H1 (cell line): ENCODE measurements at regions not wholly inside any gene's neighbourhood (a gene's known extent, or its start where the extent isn't known, plus 50 kb on each side); places are given as distances from the start of the nearest gene placed in this dataset.

Experiments
- CTCF ChIA-PET: fragments of 300-600 bp; sonication (Branson Sonifier 250); formaldehyde crosslinking; loops from one replicate; lab custom pipeline; 2021; ENCODE audit not compliant: partially characterized antibody; lab: Charles Lee
- POLR2A ChIA-PET: fragments of 300-600 bp; sonication (Branson Sonifier 250); formaldehyde crosslinking; loops from one replicate; lab custom pipeline; 2021; ENCODE audit warnings: inconsistent platforms; ENCODE audit not compliant: partially characterized antibody; lab: Charles Lee
- DNase-seq, 2 experiments: peaks; one replicate each; pipeline versions ENCODE4 v3.0.0 to v3.0.0-alpha.2; 2010 to 2022; ENCODE audit warnings: low spot score in 2 of 2, low read depth in 1 of 2, mixed read lengths in 1 of 2
- FAIRE-seq: peaks from 2 replicates; lab custom pipeline; 2011; peaks lifted over from hg19 to GRCh38; lab: Jason Lieb, UNC
- H2AFZ ChIP-seq: 2 replicates; pipeline ENCODE4 v1.8.1; 2012; ENCODE audit warnings: low read length, inconsistent platforms
- H2AK5ac ChIP-seq: 2 replicates; pipeline ENCODE4 v1.6.1; 2013; ENCODE audit warnings: low read depth, low read length
- H2BK120ac ChIP-seq: replicated peaks from 2 replicates; pipeline ENCODE3; 2013; ENCODE audit warnings: low read depth, low read length, inconsistent platforms
- H2BK12ac ChIP-seq: 2 replicates; pipeline ENCODE4 v1.6.1; 2013; ENCODE audit warnings: low read depth, low read length
- H2BK15ac ChIP-seq: 2 replicates; pipeline ENCODE4 v1.6.1; 2013; ENCODE audit warnings: low read length
- H2BK20ac ChIP-seq: 2 replicates; pipeline ENCODE4 v1.6.1; 2013; ENCODE audit warnings: low read length
- H2BK5ac ChIP-seq: 2 replicates; pipeline ENCODE4 v1.6.1; 2013; ENCODE audit warnings: low read depth, low read length
- H3K14ac ChIP-seq: 2 replicates; pipeline ENCODE4 v1.6.1; 2013; ENCODE audit warnings: inconsistent platforms; ENCODE audit not compliant: insufficient read length
- H3K18ac ChIP-seq: 2 replicates; pipeline ENCODE4 v1.6.1; 2013; ENCODE audit warnings: low read length; ENCODE audit errors: extremely low read depth
- H3K23ac ChIP-seq: 2 replicates; pipeline ENCODE4 v1.6.1; 2013; ENCODE audit warnings: inconsistent platforms; ENCODE audit not compliant: insufficient read length
- H3K23me2 ChIP-seq: 2 replicates; pipeline ENCODE4 v1.6.1; 2013; ENCODE audit warnings: low read depth, low read length
- H3K27ac ChIP-seq: 2 replicates; pipeline ENCODE4 v1.6.1; 2011; ENCODE audit warnings: low read depth, low read length, inconsistent platforms
- H3K27me3 ChIP-seq, 4 experiments: replicated peaks in 1 of 4; 1 replicate in 1 of 4; 2 replicates in 3 of 4; pipeline versions ENCODE4 v1.6.1 to v1.8.1; 2011 to 2013; ENCODE audit warnings: low read length in 3 of 4, mild to moderate bottlenecking in 3 of 4, inconsistent platforms in 2 of 4, mixed read lengths in 2 of 4, moderate library complexity in 1 of 4; ENCODE audit not compliant: control insufficient read depth in 3 of 4, insufficient read depth in 3 of 4; ENCODE audit errors: extremely low read depth in 1 of 4
- H3K36me3 ChIP-seq, 4 experiments: 2 replicates each; pipeline versions ENCODE4 v1.6.1 to v1.8.1; 2011 to 2013; ENCODE audit warnings: mild to moderate bottlenecking in 4 of 4, low read length in 3 of 4, moderate library complexity in 2 of 4, control low read depth in 1 of 4, inconsistent platforms in 1 of 4; ENCODE audit not compliant: insufficient read depth in 4 of 4, control insufficient read depth in 2 of 4
- H3K4ac ChIP-seq: replicated peaks from 2 replicates; pipeline ENCODE3; 2013; ENCODE audit warnings: low read length, low read depth, mixed read lengths, inconsistent platforms; ENCODE audit not compliant: insufficient read length
- H3K4me1 ChIP-seq, 4 experiments: replicated peaks in 1 of 4; 1 replicate in 1 of 4; 2 replicates in 3 of 4; pipeline versions ENCODE4 v1.6.1 to v1.8.1; 2011 to 2013; ENCODE audit warnings: low read length in 3 of 4, inconsistent platforms in 2 of 4, mixed read lengths in 1 of 4; ENCODE audit not compliant: insufficient read depth in 4 of 4, control insufficient read depth in 3 of 4
- H3K4me2 ChIP-seq, 2 experiments: 2 replicates each; pipeline versions ENCODE4 v1.6.1 to v1.8.1; 2011 to 2013; ENCODE audit warnings: low read depth in 2 of 2, low read length in 2 of 2, control low read depth in 1 of 2, inconsistent platforms in 1 of 2, mild to moderate bottlenecking in 1 of 2; ENCODE audit not compliant: insufficient read depth in 1 of 2
- H3K4me3 ChIP-seq, 4 experiments: fragments of 200-600, 300-600 bp in 1 of 4; sonication (generic), shearing (Covaris generic), sonication (Bioruptor Twin) in 1 of 4; 2 replicates each; pipeline versions ENCODE4 v1.5.1 to v1.8.1; 2011 to 2016; ENCODE audit warnings: low read length in 4 of 4, low read depth in 3 of 4, control low read depth in 2 of 4, inconsistent platforms in 2 of 4, mild to moderate bottlenecking in 2 of 4, mixed read lengths in 1 of 4, moderate library complexity in 1 of 4; ENCODE audit not compliant: insufficient read depth in 2 of 4; ENCODE audit errors: extremely low read depth in 1 of 4
- H3K56ac ChIP-seq: replicated peaks from 2 replicates; pipeline ENCODE3; 2013; ENCODE audit warnings: low read depth, mild to moderate bottlenecking, mixed read lengths, low read length, inconsistent platforms; ENCODE audit not compliant: insufficient read length
- H3K79me1 ChIP-seq: 2 replicates; pipeline ENCODE4 v1.6.1; 2013; ENCODE audit warnings: low read depth, low read length, control low read depth
- H3K79me2 ChIP-seq, 2 experiments: 2 replicates each; pipeline versions ENCODE4 v1.6.1 to v1.8.1; 2012 to 2013; ENCODE audit warnings: low read length in 2 of 2, mild to moderate bottlenecking in 2 of 2, inconsistent platforms in 1 of 2; ENCODE audit not compliant: insufficient read depth in 2 of 2, control insufficient read depth in 1 of 2
- H3K9ac ChIP-seq, 4 experiments: replicated peaks in 1 of 4; 1 replicate in 1 of 4; 2 replicates in 3 of 4; pipeline versions ENCODE4 v1.6.1 to v1.8.1; 2011 to 2013; ENCODE audit warnings: low read depth in 3 of 4, low read length in 3 of 4, control low read depth in 2 of 4, mild to moderate bottlenecking in 2 of 4, moderate library complexity in 2 of 4, inconsistent platforms in 1 of 4; ENCODE audit errors: extremely low read depth in 1 of 4
- H3K9me3 ChIP-seq, 2 experiments: 2 replicates each; pipeline versions ENCODE4 v1.6.1 to v1.8.1; 2012 to 2013; ENCODE audit warnings: mild to moderate bottlenecking in 2 of 2, moderate library complexity in 2 of 2, control low read depth in 1 of 2, inconsistent platforms in 1 of 2, low read depth in 1 of 2, low read length in 1 of 2, mixed read lengths in 1 of 2; ENCODE audit not compliant: insufficient read depth in 2 of 2
- H4K20me1 ChIP-seq, 2 experiments: replicated peaks in 1 of 2; 2 replicates each; pipeline versions ENCODE3 to v1.8.1; 2011 to 2013; ENCODE audit warnings: inconsistent platforms in 2 of 2, low read length in 2 of 2, mild to moderate bottlenecking in 1 of 2; ENCODE audit not compliant: insufficient read depth in 2 of 2, control insufficient read depth in 1 of 2
- H4K5ac ChIP-seq: 2 replicates; pipeline ENCODE4 v1.6.1; 2013; ENCODE audit warnings: low read length, low read depth, mixed read lengths, inconsistent platforms; ENCODE audit not compliant: insufficient read length
- H4K8ac ChIP-seq: 2 replicates; pipeline ENCODE4 v1.8.0; 2013; ENCODE audit warnings: mild to moderate bottlenecking, moderate library complexity, low read length, inconsistent platforms; ENCODE audit not compliant: insufficient read depth; ENCODE audit errors: extremely low read depth
- H4K91ac ChIP-seq: replicated peaks from 2 replicates; pipeline ENCODE3; 2013; ENCODE audit warnings: low read length, mixed read lengths, inconsistent platforms; ENCODE audit not compliant: insufficient read length
- CHD2 ChIP-seq: IDR thresholded peaks from 2 replicates; pipeline ENCODE4 v1.6.1; 2012; ENCODE audit warnings: low read length, improper control_type of control experiment
- CREB1 ChIP-seq: IDR thresholded peaks from 2 replicates; pipeline ENCODE4 v1.6.1; 2012; ENCODE audit warnings: inconsistent platforms
- JUND ChIP-seq: IDR thresholded peaks from 2 replicates; pipeline ENCODE4 v1.6.1; 2011; ENCODE audit warnings: mild to moderate bottlenecking, improper control_type of control experiment, low read length
- KDM1A ChIP-seq: fragments of 200-600, 300-600 bp; sonication (generic); IDR thresholded peaks from 2 replicates; pipeline ENCODE4 v1.7.1; 2016; ENCODE audit warnings: mild to moderate bottlenecking, low read length, borderline replicate concordance
- NANOG ChIP-seq: IDR thresholded peaks from 2 replicates; pipeline ENCODE4 v1.6.1; 2011; ENCODE audit warnings: low read length, low read depth, mild to moderate bottlenecking, inconsistent platforms; ENCODE audit not compliant: insufficient read depth, poor library complexity, severe bottlenecking
- POU5F1 ChIP-seq: IDR thresholded peaks from 2 replicates; pipeline ENCODE4 v1.6.1; 2011; ENCODE audit warnings: low read depth, mild to moderate bottlenecking, low read length, moderate library complexity
- SP1 ChIP-seq: IDR thresholded peaks from 2 replicates; pipeline ENCODE4 v1.6.1; 2011; ENCODE audit warnings: low read depth, low read length
- TAF1 ChIP-seq: IDR thresholded peaks from 2 replicates; pipeline ENCODE4 v1.6.1; 2011; ENCODE audit warnings: mild to moderate bottlenecking, low read depth, low read length
- TAF7 ChIP-seq: optimal IDR thresholded peaks from 2 replicates; pipeline ENCODE3; 2011; ENCODE audit warnings: low read depth, mild to moderate bottlenecking, inconsistent platforms, low read length, moderate library complexity, borderline replicate concordance
- WGBS, 2 experiments: shearing (Covaris generic) in 1 of 2; methylation state at CpG; one replicate each; pipeline versions ENCODE4 v1.1.6 to v1.1.7; 2013 to 2015; ENCODE audit warnings: low lambda C conversion rate in 2 of 2, mixed read lengths in 2 of 2, inconsistent platforms in 1 of 2, low coverage in 1 of 2, missing lambda C conversion rate in 1 of 2; ENCODE audit not compliant: insufficient replicate concordance in 2 of 2, insufficient coverage in 1 of 2, insufficient read length in 1 of 2; ENCODE audit errors: extremely low coverage in 1 of 2, missing lambda C conversion rate in 1 of 2; 5-methylcytosine and 5-hydroxymethylcytosine counted together

DNA sequence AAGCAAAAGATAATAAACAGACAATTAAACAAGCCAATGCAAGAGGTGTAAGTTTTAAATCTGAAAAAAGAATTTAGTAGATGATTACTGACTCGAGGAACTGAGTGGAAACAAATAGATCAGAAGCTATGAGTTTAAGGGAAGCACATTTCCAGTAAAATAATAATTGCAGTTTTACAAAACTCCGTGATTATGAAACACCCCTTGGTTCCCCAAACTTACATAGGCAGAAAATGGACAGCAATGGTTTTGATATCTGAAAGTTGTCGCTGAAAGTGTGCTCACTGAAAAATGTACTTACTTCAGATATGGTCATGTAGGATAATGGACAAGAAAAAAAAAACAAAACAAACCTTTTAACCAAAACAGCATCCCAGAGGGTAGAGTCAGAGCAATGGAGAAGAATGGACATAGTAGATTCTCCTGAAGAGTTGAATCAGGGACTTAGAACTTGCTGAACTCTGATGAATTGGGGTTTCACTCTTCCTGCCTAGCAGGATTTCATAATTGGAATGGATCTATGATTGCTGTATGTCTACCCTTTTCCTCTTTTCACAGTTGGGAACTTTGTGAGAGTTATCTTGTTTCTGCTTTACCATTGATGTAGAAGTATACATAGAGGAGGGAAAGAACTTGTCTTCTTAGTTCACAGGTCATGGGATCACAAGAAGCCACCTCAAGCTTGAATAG lies 305.6 kb upstream of the ZEB2 start:
- no peak overlapping the region for H3K23ac ChIP-seq
- no peaks in the 10 kb centered on the region for H3K27me3 ChIP-seq
- no peak overlapping the region for H2BK12ac ChIP-seq
- H2AFZ ChIP-seq, result no peak overlapping the region
- no peaks in the 10 kb centered on the region for H3K4me1 ChIP-seq
- H3K23me2 ChIP-seq, result no peaks in the 10 kb centered on the region
- no peaks in the 10 kb centered on the region for H3K79me2 ChIP-seq
- H3K4me3 ChIP-seq, result no peak overlapping the region
- no peaks in the 10 kb centered on the region for H3K79me1 ChIP-seq
- H3K9me3 ChIP-seq, result no peaks in the 10 kb centered on the region; a peak in 1 of 4 replicates
- ChIA-PET POLR2A (no interaction called here), CTCF (no interaction called here)
- no peak overlapping the region for H3K4ac ChIP-seq
- no peak overlapping the region for H3K4me2 ChIP-seq
- H3K14ac ChIP-seq, result no peak overlapping the region
- WGBS, 2 experiments, result 89% methylated on average over 3 of the region's 3 CpGs; no CpG with 5 or more reads in 1 of the 2 experiments
- no peak overlapping the region for H2BK120ac ChIP-seq
- no peaks in the 10 kb centered on the region for H4K20me1 ChIP-seq
- H2BK20ac ChIP-seq, result no peak overlapping the region
- H4K91ac ChIP-seq, result no peak overlapping the region
- no peak for FAIRE-seq
- H2AK5ac ChIP-seq, result no peak overlapping the region
- H4K5ac ChIP-seq, result no peak overlapping the region
- no peak overlapping the region for H3K56ac ChIP-seq
- H2BK5ac ChIP-seq, result no peak overlapping the region
- H3K9ac ChIP-seq, result no peak overlapping the region
- no peak overlapping the region for H3K18ac ChIP-seq
- H4K8ac ChIP-seq, result no peak overlapping the region
- no peak for DNase-seq
- H2BK15ac ChIP-seq, result no peak overlapping the region
- H3K27ac ChIP-seq, result no peak overlapping the region
- no peaks in the 10 kb centered on the region for H3K36me3 ChIP-seq
- no peak for TF ChIP-seq POU5F1
- TF ChIP-seq CREB1, result no peak
- no peak for TF ChIP-seq TAF7
- no peak for TF ChIP-seq TAF1
- TF ChIP-seq CHD2, result no peak
- no peak for TF ChIP-seq KDM1A
- TF ChIP-seq JUND, result no peak
- no peak for TF ChIP-seq SP1
- TF ChIP-seq NANOG, result no peak
